IPS DF 6.9 (cell line): ENCODE measurements at regions not wholly inside any gene's neighbourhood (a gene's known extent, or its start where the extent isn't known, plus 50 kb on each side); places are given as distances from the start of the nearest gene placed in this dataset.

Source experiments
- DNase-seq: peaks from one replicate; pipeline ENCODE4 v3.0.0-alpha.2; 2013; ENCODE audit warnings: low read depth, low spot score
- H3K27ac ChIP-seq: one replicate; pipeline ENCODE4 v1.5.1; 2013; ENCODE audit warnings: low read length, control low read depth
- H3K27me3 ChIP-seq: 2 replicates; pipeline ENCODE4 v1.6.1; 2013; ENCODE audit warnings: mild to moderate bottlenecking, low read length; ENCODE audit not compliant: control insufficient read depth, insufficient read depth
- H3K36me3 ChIP-seq: 2 replicates; pipeline ENCODE4 v1.6.1; 2013; ENCODE audit warnings: low read length; ENCODE audit not compliant: control insufficient read depth, insufficient read depth
- H3K4me1 ChIP-seq: 2 replicates; pipeline ENCODE4 v1.6.1; 2013; ENCODE audit warnings: low read length; ENCODE audit not compliant: control insufficient read depth, insufficient read depth
- H3K4me3 ChIP-seq: 2 replicates; pipeline ENCODE4 v1.5.1; 2013; ENCODE audit warnings: mild to moderate bottlenecking, low read length
- H3K9me3 ChIP-seq: 2 replicates; pipeline ENCODE4 v1.6.1; 2013; ENCODE audit warnings: low read length, inconsistent platforms; ENCODE audit not compliant: control insufficient read depth, insufficient read depth
- WGBS: extraction: QIAGEN DNeasy Blood & Tissue Kit; methylation state at CpG from one replicate; pipeline ENCODE4 v1.1.7; 2013; ENCODE audit warnings: mixed read lengths, missing lambda C conversion rate; ENCODE audit not compliant: insufficient read length, insufficient coverage; 5-methylcytosine and 5-hydroxymethylcytosine counted together

- Histone ChIP-seq H3K9me3 (no peaks in the 10 kb centered on the region), H3K36me3 (no peaks in the 10 kb centered on the region), H3K4me3 (no peak overlapping the region), H3K27ac (no peak overlapping the region), H3K4me1 (no peaks in the 10 kb centered on the region), H3K27me3 (no peaks in the 10 kb centered on the region)
- no peak for DNase-seq
Measured at GRCh38 chr13:76029706-76030105, 393.6 kb downstream of the LMO7 start.

- Histone ChIP-seq H3K27ac (no peak overlapping the region), H3K4me1 (no peaks in the 10 kb centered on the region), H3K9me3 (no peaks in the 10 kb centered on the region), H3K36me3 (no peaks in the 10 kb centered on the region), H3K4me3 (no peak overlapping the region), H3K27me3 (no peaks in the 10 kb centered on the region)
- no CpG with 5 or more reads among the region's 2 CpGs for WGBS
- DNase-seq = no peak
Measured at GRCh38 chr13:76029088-76029487, 393.0 kb downstream of the LMO7 start.

DNA sequence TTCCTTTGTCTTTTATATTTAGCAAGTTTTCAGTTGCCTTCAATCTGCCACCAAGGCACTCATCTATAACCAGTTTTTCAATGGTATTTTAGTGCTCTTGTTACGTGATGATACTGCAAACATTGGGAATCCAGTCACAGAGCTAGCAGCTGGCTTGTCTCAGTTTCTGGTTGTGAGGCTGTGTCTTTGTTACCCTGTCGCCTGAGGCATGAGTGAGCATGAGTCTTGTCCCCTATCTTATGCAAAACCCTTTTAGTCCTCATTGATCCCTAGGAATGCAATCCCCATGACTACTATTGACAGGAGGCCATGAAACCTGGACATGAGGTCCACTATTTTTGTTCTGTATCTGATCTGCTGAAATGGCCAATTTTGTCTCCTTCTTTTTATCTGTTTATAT is 391.0 kb downstream of the LMO7 start:
- Histone ChIP-seq H3K9me3 (no peaks in the 10 kb centered on the region), H3K4me3 (no peak overlapping the region), H3K27ac (no peak overlapping the region), H3K27me3 (no peaks in the 10 kb centered on the region), H3K4me1 (no peaks in the 10 kb centered on the region), H3K36me3 (no peaks in the 10 kb centered on the region)
- WGBS = no CpG with 5 or more reads among the region's 2 CpGs
- no peak for DNase-seq

DNA sequence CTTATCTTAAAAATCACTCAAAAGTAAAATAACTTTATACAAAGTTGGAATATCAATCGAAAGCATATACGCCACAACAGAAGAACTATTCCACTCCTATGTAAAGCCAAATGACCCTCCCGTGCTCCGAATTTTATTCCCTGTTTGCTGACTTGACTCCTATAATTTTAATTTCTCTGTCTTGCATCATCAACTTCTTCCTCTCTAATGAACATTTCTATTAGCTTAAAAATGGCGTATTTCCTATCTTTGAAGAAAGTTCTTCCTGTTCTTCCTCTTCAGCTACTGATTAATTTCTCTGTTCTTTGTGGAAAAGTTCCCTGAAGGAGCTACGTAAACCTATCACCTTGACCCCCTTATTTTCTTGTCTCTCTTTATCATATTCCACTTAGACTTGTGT is 389.3 kb downstream of the LMO7 start:
- H3K36me3 ChIP-seq = no peaks in the 10 kb centered on the region

GRCh38 chr13:76024151-76024550 is 388.0 kb downstream of the LMO7 start:
- Histone ChIP-seq H3K27me3 (no peaks in the 10 kb centered on the region), H3K4me3 (no peak overlapping the region), H3K36me3 (no peaks in the 10 kb centered on the region), H3K27ac (no peak overlapping the region), H3K9me3 (no peaks in the 10 kb centered on the region), H3K4me1 (0 out of 2 replicates have a peak, but pooled peaks cover 1% of the 10 kb centered on the region)
- DNase-seq = no peak
- WGBS = no CpG with 5 or more reads among the region's 1 CpG

More for the DNA sequence above, 389.3 kb downstream of the LMO7 start:
- H3K27me3 ChIP-seq = no peaks in the 10 kb centered on the region
- no CpG with 5 or more reads among the region's 6 CpGs for WGBS
- DNase-seq = no peak
- no peak overlapping the region for H3K27ac ChIP-seq
- H3K4me1 ChIP-seq = 0 out of 2 replicates have a peak, but pooled peaks cover 1% of the 10 kb centered on the region
- no peak overlapping the region for H3K4me3 ChIP-seq
- H3K9me3 ChIP-seq = no peaks in the 10 kb centered on the region

- WGBS = no CpG with 5 or more reads among the region's 2 CpGs
- DNase-seq = no peak
- Histone ChIP-seq H3K27me3 (no peaks in the 10 kb centered on the region), H3K27ac (no peak overlapping the region), H3K36me3 (no peaks in the 10 kb centered on the region), H3K4me1 (0 out of 2 replicates have a peak, but pooled peaks cover 1% of the 10 kb centered on the region), H3K9me3 (no peaks in the 10 kb centered on the region), H3K4me3 (no peak overlapping the region)
Measured at GRCh38 chr13:76023652-76024051, 387.5 kb downstream of the LMO7 start.

DNA sequence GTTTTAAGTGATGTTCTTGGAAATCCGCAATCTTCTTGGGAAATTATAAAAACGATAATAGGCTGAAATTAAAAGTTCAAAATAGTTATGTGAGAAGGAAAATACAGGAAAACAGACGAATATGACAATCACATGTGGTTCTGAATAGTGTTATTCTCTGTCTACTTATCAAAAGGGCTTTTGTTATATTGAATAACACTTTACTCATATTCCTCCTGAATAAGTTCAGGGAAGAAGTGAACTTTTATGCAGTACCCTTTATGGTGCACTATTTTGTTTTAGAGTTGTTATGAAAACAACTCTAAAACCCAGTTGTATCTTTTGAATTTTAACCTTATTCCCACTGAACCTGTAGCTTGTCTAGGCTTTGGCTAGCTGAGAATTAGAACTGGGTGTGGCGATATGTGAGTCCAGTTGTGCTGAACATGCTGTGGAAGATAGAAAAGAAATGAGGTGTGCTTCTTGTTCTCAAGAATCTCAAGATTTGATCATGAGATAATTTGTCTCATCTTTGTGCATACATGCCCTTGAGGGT is 384.4 kb downstream of the LMO7 start:
- DNase-seq = no peak
- no peak overlapping the region for H3K4me3 ChIP-seq
- WGBS = no CpG with 5 or more reads among the region's 4 CpGs

GRCh38 chr13:76019421-76020044 is 383.4 kb downstream of the LMO7 start:
- no peak overlapping the region for H3K27ac ChIP-seq
- H3K36me3 ChIP-seq = no peaks in the 10 kb centered on the region
- peak; percentile 47 for DNase-seq
- 0 out of 2 replicates have a peak, but pooled peaks cover 1% of the 10 kb centered on the region for H3K4me1 ChIP-seq
- H3K4me3 ChIP-seq = no peak overlapping the region
- no CpG with 5 or more reads among the region's 21 CpGs for WGBS
- H3K9me3 ChIP-seq = no peaks in the 10 kb centered on the region
- no peaks in the 10 kb centered on the region for H3K27me3 ChIP-seq

More for the DNA sequence above, 384.4 kb downstream of the LMO7 start:
- H3K36me3 ChIP-seq = no peaks in the 10 kb centered on the region
- H3K27me3 ChIP-seq = no peaks in the 10 kb centered on the region
- H3K4me1 ChIP-seq = 0 out of 2 replicates have a peak, but pooled peaks cover 1% of the 10 kb centered on the region
- no peak overlapping the region for H3K27ac ChIP-seq
- no peaks in the 10 kb centered on the region for H3K9me3 ChIP-seq

DNA sequence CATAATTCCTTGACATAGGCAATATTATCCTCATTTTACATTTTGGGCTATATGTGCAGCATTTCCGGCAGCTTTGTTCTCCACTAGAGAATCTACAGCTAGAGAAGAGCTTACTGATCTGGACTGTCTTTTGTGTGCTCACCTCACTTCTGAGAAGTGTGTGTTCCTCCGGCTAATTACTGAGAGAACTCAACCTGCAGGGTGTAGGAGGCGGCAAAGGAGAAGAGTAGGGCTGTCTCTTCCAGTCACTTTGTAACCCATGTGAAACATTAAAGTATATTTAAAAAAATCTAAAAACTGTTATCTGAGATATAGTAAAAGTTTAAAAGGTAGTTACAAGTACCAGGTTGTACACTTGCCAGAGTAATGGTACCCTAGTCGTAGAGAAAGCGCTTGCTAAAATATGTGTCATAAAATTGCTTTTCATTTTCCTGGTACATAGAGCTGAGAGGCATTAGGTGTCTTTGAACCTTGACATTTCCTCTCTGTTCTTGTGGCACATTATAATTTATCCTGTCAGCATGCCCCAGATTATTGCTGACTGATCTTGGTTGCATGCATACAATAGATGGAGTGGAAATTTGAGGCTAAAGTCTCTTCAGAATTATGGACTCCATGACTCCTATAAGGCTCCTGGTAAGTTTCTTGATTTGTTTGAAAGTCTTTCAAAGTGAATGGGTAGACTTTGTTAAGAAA is 381.9 kb downstream of the LMO7 start:
- WGBS = no CpG with 5 or more reads among the region's 5 CpGs
- Histone ChIP-seq H3K4me3 (no peak overlapping the region), H3K27ac (no peak overlapping the region), H3K27me3 (no peaks in the 10 kb centered on the region), H3K9me3 (no peaks in the 10 kb centered on the region), H3K36me3 (no peaks in the 10 kb centered on the region), H3K4me1 (0 out of 2 replicates have a peak, but pooled peaks cover 1% of the 10 kb centered on the region)
- no peak for DNase-seq

DNA sequence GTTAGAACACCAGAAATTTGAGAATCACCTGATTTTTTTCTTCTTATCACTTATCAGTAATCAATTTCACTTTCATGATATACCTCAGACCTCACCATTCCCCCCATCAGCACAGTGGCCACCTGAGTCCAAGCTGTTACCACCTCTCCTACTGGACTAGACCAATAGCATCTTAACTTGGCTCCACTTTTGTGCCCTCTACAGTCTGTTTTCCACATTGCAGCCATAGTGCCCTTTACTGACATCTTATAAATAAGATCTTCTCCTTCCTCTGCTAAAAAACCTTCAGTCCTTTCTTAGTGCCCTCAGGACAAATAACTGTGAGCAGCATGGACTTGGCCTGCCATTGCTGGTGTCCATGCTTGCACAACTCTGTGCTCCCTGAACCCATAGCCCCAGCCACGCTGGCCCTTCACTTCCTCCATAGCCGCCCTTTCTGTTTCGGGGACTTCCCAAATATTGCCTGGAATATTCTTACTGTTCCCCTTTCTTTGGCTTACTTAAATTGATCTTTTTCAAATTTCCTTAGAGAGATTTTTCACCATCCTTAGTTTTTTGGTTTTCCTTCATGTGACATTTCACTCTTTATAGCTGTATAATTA is 380.8 kb downstream of the LMO7 start:
- Histone ChIP-seq H3K27me3 (no peaks in the 10 kb centered on the region), H3K4me3 (no peak overlapping the region), H3K27ac (no peak overlapping the region), H3K36me3 (no peaks in the 10 kb centered on the region), H3K9me3 (no peaks in the 10 kb centered on the region), H3K4me1 (0 out of 2 replicates have a peak, but pooled peaks cover 1% of the 10 kb centered on the region)
- peak; percentile 25 for DNase-seq
- WGBS = no CpG with 5 or more reads among the region's 3 CpGs
